Breast epithelium (tissue), 3 donors: ENCODE measurements at regions not wholly inside any gene's neighbourhood (a gene's known extent, or its start where the extent isn't known, plus 50 kb on each side); places are given as distances from the start of the nearest gene placed in this dataset.

Source experiments
- POLR2A ChIP-seq: fragments of 450-650 bp; IDR thresholded peaks from one replicate; pipeline ENCODE4 v1.6.1; 2016; ENCODE audit warnings: antibody characterized with exemption, mild to moderate bottlenecking, moderate library complexity
- TF ChIP-seq, protein P1 (sequence below), 3 donors: fragments of 450-650 bp; IDR thresholded peaks; one replicate each; pipeline ENCODE4 v1.5.1; 2016 to 2017; ENCODE audit warnings: antibody characterized with exemption in 3 of 3, mild to moderate bottlenecking in 3 of 3, moderate library complexity in 3 of 3

DNA sequence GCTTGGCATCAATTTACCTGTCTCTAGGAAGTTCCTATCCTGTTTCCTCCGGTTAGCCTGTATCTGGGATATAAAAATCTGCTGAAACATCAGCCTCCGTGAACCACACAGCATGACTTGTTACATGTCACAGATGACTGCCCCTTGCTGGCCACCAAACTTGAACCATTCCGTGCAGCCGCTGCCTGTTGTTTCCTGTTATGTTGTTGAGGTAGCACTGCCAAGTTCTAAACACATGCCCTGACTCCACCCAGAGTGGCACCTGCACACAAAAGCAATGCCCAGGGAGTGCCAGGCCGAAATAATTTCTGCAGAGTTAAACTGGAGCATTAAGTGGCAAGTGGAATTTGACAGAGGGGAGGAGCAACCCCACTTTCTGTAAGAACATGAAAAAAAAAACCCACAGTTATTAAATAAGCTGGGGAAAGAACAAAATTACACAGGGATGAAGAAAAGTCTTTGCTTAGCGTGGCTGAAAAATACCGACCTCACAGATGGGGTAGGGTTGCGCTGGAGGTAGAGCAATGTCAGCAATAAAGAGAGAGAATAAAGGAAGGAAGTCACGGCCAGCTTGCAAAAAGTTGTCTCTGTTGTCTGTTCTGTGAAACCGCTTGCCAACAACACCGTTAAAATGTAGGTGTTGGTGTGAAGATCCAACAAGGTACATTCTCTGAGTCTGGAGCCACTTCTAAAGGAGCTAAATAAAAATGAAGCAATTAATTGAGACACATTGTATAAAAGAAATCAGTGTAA, 174.6 kb upstream of the CDH13 start:
- no peak for TF ChIP-seq POLR2A
- TF ChIP-seq, protein P1, sequence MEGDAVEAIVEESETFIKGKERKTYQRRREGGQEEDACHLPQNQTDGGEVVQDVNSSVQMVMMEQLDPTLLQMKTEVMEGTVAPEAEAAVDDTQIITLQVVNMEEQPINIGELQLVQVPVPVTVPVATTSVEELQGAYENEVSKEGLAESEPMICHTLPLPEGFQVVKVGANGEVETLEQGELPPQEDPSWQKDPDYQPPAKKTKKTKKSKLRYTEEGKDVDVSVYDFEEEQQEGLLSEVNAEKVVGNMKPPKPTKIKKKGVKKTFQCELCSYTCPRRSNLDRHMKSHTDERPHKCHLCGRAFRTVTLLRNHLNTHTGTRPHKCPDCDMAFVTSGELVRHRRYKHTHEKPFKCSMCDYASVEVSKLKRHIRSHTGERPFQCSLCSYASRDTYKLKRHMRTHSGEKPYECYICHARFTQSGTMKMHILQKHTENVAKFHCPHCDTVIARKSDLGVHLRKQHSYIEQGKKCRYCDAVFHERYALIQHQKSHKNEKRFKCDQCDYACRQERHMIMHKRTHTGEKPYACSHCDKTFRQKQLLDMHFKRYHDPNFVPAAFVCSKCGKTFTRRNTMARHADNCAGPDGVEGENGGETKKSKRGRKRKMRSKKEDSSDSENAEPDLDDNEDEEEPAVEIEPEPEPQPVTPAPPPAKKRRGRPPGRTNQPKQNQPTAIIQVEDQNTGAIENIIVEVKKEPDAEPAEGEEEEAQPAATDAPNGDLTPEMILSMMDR (IDR thresholded peaks at IDR 0.05): no peak
